Panc1 (cell line): ENCODE measurements at regions not wholly inside any gene's neighbourhood (a gene's known extent, or its start where the extent isn't known, plus 50 kb on each side); places are given as distances from the start of the nearest gene placed in this dataset.

Source experiments
- ATAC-seq: fragments of 200-7000 bp; cut with Tn5 transposase; 2 replicates; pipeline ENCODE4 v1.9.1; 2020; ENCODE audit warnings: mild to moderate bottlenecking, moderate library complexity
- BruUV-seq: library from RNA; stranded (reverse); fragments of 400-500 nt; replicated peaks from 2 replicates; lab custom pipeline; 2021; lab: Mats Ljungman, UMichigan
- CTCF ChIA-PET: fragments of 300-600 bp; sonication (Branson Sonifier 250); formaldehyde crosslinking; loops from one replicate; lab custom pipeline; 2022; ENCODE audit warnings: antibody characterized with exemption; lab: Charles Lee
- POLR2A ChIA-PET: fragments of 300-600 bp; sonication (Branson Sonifier 250); formaldehyde crosslinking; loops from one replicate; lab custom pipeline; 2022; ENCODE audit warnings: antibody characterized with exemption; lab: Charles Lee
- DNase-seq: peaks from one replicate; pipeline ENCODE4 v3.0.0-alpha.2; 2010; ENCODE audit warnings: low read depth, low spot score
- H3K27ac ChIP-seq: 2 replicates; pipeline ENCODE4 v1.5.1; 2011; ENCODE audit warnings: mild to moderate bottlenecking, low read length, inconsistent platforms
- H3K27me3 ChIP-seq: fragments of 200-500 bp; sonication (Bioruptor generic); 2 replicates; pipeline ENCODE4 v1.6.0; 2014; ENCODE audit warnings: low read length, inconsistent platforms; ENCODE audit not compliant: control insufficient read depth, insufficient read depth
- H3K36me3 ChIP-seq: fragments of 200-500 bp; sonication (Bioruptor generic); 2 replicates; pipeline ENCODE4 v1.5.1; 2014; ENCODE audit warnings: inconsistent platforms, mild to moderate bottlenecking, low read length, moderate library complexity; ENCODE audit not compliant: control insufficient read depth, insufficient read depth
- H3K4me1 ChIP-seq: 2 replicates; pipeline ENCODE4 v1.5.1; 2011; ENCODE audit warnings: inconsistent platforms, mild to moderate bottlenecking, low read length, moderate library complexity; ENCODE audit not compliant: control insufficient read depth, insufficient read depth
- H3K4me3 ChIP-seq, 2 experiments: 2 replicates each; pipeline ENCODE4 v1.5.1; 2011 to 2012; ENCODE audit warnings: low read depth in 2 of 2, low read length in 2 of 2, mild to moderate bottlenecking in 2 of 2, inconsistent platforms in 1 of 2, moderate library complexity in 1 of 2
- H3K9me3 ChIP-seq: fragments of 200-500 bp; sonication (Bioruptor generic); 2 replicates; pipeline ENCODE4 v1.5.1; 2014; ENCODE audit warnings: low read depth, mild to moderate bottlenecking, inconsistent platforms, low read length, moderate library complexity; ENCODE audit not compliant: control insufficient read depth, insufficient read depth
- CTCF ChIP-seq: fragments of 450-650 bp; IDR thresholded peaks from 2 replicates; pipeline ENCODE4 v1.5.1; 2017; ENCODE audit warnings: mild to moderate bottlenecking
- POLR2AphosphoS5 ChIP-seq: IDR thresholded peaks from 2 replicates; pipeline ENCODE4 v1.6.1; 2012; ENCODE audit warnings: mild to moderate bottlenecking, low read depth, low read length, moderate library complexity
- REST ChIP-seq, 2 experiments: IDR thresholded peaks; 2 replicates each; pipeline ENCODE4 v1.6.1; 2011 to 2012; ENCODE audit warnings: low read depth in 2 of 2, control low read depth in 1 of 2, low read length in 1 of 2, mild to moderate bottlenecking in 1 of 2, moderate library complexity in 1 of 2; ENCODE audit not compliant: insufficient read depth in 1 of 2
- SIN3A ChIP-seq: IDR thresholded peaks from 2 replicates; pipeline ENCODE4 v1.6.1; 2012; ENCODE audit warnings: low read depth, mild to moderate bottlenecking, low read length, moderate library complexity, borderline replicate concordance; ENCODE audit not compliant: insufficient read depth
- TCF7L2 ChIP-seq: IDR thresholded peaks from 2 replicates; pipeline ENCODE4 v1.6.1; 2011; ENCODE audit warnings: mild to moderate bottlenecking, low read depth, low read length, inconsistent platforms
- in situ Hi-C: cut with HindIII; loops from 2 replicates; pipeline ENCODE4 v1.10.0; 2016; ENCODE audit warnings: low sequenced_read_pairs, low pct_unique_long_range_greater_than_20kb
- intact Hi-C: fragments of 100-400 bp; cut with micrococcal nuclease; formaldehyde crosslinking; loops from one replicate; pipeline ENCODE4 v1.10.0; 2022; ENCODE audit not compliant: unreplicated experiment

DNA sequence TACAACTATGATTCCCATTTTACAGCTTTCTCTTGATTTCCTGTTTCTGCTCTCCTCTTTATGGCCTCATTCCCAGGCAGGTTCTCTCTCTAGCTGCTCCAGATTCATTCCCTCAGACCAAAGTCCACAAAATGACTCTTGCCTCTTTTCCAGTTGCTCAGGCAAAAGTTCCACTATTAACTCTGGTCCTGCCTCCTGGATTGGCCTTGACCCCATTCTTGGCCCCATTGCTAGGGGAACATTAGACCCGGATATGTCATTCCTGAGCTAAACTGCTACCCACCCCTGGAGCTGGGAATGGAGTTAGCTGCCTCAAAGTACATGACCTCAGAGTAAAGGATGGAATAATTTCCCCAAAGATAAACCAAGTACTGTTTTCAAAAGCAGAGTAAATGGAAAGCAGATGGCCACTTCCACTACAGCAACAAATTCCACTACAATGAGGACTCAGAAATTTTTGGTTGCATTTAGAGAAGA lies 73.0 kb upstream of the GAP43 start:
- no TSS peak for BruUV-seq
- Histone ChIP-seq H3K36me3 (no peaks in the 10 kb centered on the region), H3K4me1 (no peaks in the 10 kb centered on the region), H3K9me3 (no peaks in the 10 kb centered on the region), H3K27me3 (no peaks in the 10 kb centered on the region), H3K4me3 (no peak overlapping the region), H3K27ac (no peak overlapping the region)
- no peak for DNase-seq
- CTCF ChIA-PET = no interaction called here
- intact Hi-C loops = no loop called here
- TF ChIP-seq TCF7L2 = no peak
- no peak for TF ChIP-seq CTCF
- TF ChIP-seq REST (IDR thresholded peaks at IDR 0.05; ENCODE audit: insufficient read depth in 1 of 2, low read depth in 2 of 2, low read length in 1 of 2) = no peak
- TF ChIP-seq SIN3A = no peak
- no peak for TF ChIP-seq POLR2AphosphoS5
- no peak for ATAC-seq
- in situ Hi-C loops = no loop called here
- POLR2A ChIA-PET = interaction anchor here (0.7 kb wide), 1 partner anchor 412 kb away, joined by 9 read pairs; no protein-coding TSS in a partner anchor

GRCh38 chr3:115551016-115551415 lies 72.3 kb upstream of the GAP43 start:
- Histone ChIP-seq H3K4me3 (no peak overlapping the region), H3K27me3 (no peaks in the 10 kb centered on the region), H3K27ac (no peak overlapping the region), H3K36me3 (no peaks in the 10 kb centered on the region), H3K9me3 (no peaks in the 10 kb centered on the region), H3K4me1 (no peaks in the 10 kb centered on the region)
- intact Hi-C loops = no loop called here
- ChIA-PET POLR2A (no interaction called here), CTCF (no interaction called here)
- ATAC-seq (no peak), DNase-seq (no peak)
- BruUV-seq = no TSS peak
- in situ Hi-C loops = no loop called here
- TF ChIP-seq TCF7L2 (no peak), REST (IDR thresholded peaks at IDR 0.05; ENCODE audit: insufficient read depth in 1 of 2, low read depth in 2 of 2, low read length in 1 of 2) (no peak), SIN3A (no peak), POLR2AphosphoS5 (no peak), CTCF (no peak)
